GM13977 (cell line): ENCODE measurements at regions not wholly inside any gene's neighbourhood (a gene's known extent, or its start where the extent isn't known, plus 50 kb on each side); places are given as distances from the start of the nearest gene placed in this dataset.
"Not testable (repeated sequence)": the region's sequence is repeated elsewhere in the genome, so short reads cannot be mapped to it uniquely, and the experiment has no call there.

Source experiments
- DNase-seq: peaks from one replicate; pipeline ENCODE4 v3.0.0; 2012; ENCODE audit warnings: low spot score
- CTCF ChIP-seq: IDR thresholded peaks from 2 replicates; pipeline ENCODE4 v1.5.1; 2012; ENCODE audit warnings: mild to moderate bottlenecking, control low read depth; ENCODE audit not compliant: insufficient read depth; ENCODE audit errors: extremely low read depth, missing control alignments
- in situ Hi-C: fragments of 300-500 bp; cut with MboI; formaldehyde crosslinking; loops from one replicate; pipeline ENCODE4 v1.12.0; 2022; ENCODE audit warnings: low sequenced_read_pairs, low pct_unique_long_range_greater_than_20kb, mixed read lengths, inconsistent platforms; ENCODE audit not compliant: unreplicated experiment

- no peak for DNase-seq
- no peak for TF ChIP-seq CTCF
- in situ Hi-C loops: no loop called here
Observed at GRCh38 chr1:224817382-224817781, 112.1 kb upstream of the DNAH14 start.

GRCh38 chr1:224819861-224820260 is 109.6 kb upstream of the DNAH14 start:
- no peak for TF ChIP-seq CTCF
- in situ Hi-C loops: no loop called here
- DNase-seq: no peak

- TF ChIP-seq CTCF: no peak
Observed at GRCh38 chr1:224820341-224820740, 109.1 kb upstream of the DNAH14 start.

GRCh38 chr1:224821751-224822150 is 107.7 kb upstream of the DNAH14 start:
- DNase-seq, in situ Hi-C loops: not testable (repeated sequence)

More at GRCh38 chr1:224820341-224820740, 109.1 kb upstream of the DNAH14 start:
- in situ Hi-C loops: no loop called here
- no peak for DNase-seq

- TF ChIP-seq CTCF: no peak
- in situ Hi-C loops: no loop called here
- DNase-seq: no peak
Observed at GRCh38 chr1:224825525-224826000, 103.9 kb upstream of the DNAH14 start.

GRCh38 chr1:224828691-224829090 is 100.8 kb upstream of the DNAH14 start:
- DNase-seq: no peak
- no peak for TF ChIP-seq CTCF
- in situ Hi-C loops: no loop called here

- in situ Hi-C loops: no loop called here
- DNase-seq: no peak
- no peak for TF ChIP-seq CTCF
Observed at GRCh38 chr1:224831501-224831900, 98.0 kb upstream of the DNAH14 start.

- DNase-seq, in situ Hi-C loops: not testable (repeated sequence)
Observed at GRCh38 chr1:224839648-224840300, 89.7 kb upstream of the DNAH14 start.

GRCh38 chr1:224841803-224842202 is 87.7 kb upstream of the DNAH14 start:
- in situ Hi-C loops, DNase-seq: not testable (repeated sequence)
